Gastrocnemius medialis (tissue), 4 donors: ENCODE measurements at regions not wholly inside any gene's neighbourhood (a gene's known extent, or its start where the extent isn't known, plus 50 kb on each side); places are given as distances from the start of the nearest gene placed in this dataset.

Experiments used
- ATAC-seq, 2 donors: fragments of 150-250 bp; one replicate each; pipeline ENCODE4 v1.9.1; 2016
- DNase-seq, 2 donors: peaks; one replicate each; pipeline ENCODE4 v3.0.0-alpha.2; 2019
- H3K27ac ChIP-seq, 4 donors: fragments of 200-600 bp; sonication (generic); 1 replicate in 1 of 4; 2 replicates in 3 of 4; pipeline ENCODE4 v1.5.1; 2016 to 2018; ENCODE audit warnings: mild to moderate bottlenecking in 2 of 4, moderate library complexity in 1 of 4
- H3K27me3 ChIP-seq, 3 donors: fragments of 200-600 bp; sonication (generic) in 2 of 3; 1 replicate in 1 of 3; 2 replicates in 2 of 3; pipeline versions ENCODE4 v1.5.1 to v1.6.0; 2016 to 2019; ENCODE audit warnings: mild to moderate bottlenecking in 1 of 3, moderate library complexity in 1 of 3
- H3K36me3 ChIP-seq, 2 donors: fragments of 200-600 bp; sonication (generic) in 1 of 2; one replicate each; pipeline ENCODE4 v1.5.1; 2017 to 2018
- H3K4me1 ChIP-seq, 2 donors: fragments of 200-600 bp; sonication (generic) in 1 of 2; one replicate each; pipeline ENCODE4 v1.5.1; 2016 to 2017; ENCODE audit warnings: mild to moderate bottlenecking in 2 of 2
- H3K4me3 ChIP-seq, 4 donors: fragments of 200-600 bp; sonication (generic) in 3 of 4; 1 replicate in 1 of 4; 2 replicates in 3 of 4; pipeline ENCODE4 v1.5.1; 2016 to 2019; ENCODE audit warnings: mild to moderate bottlenecking in 2 of 4
- H3K9me3 ChIP-seq, 3 donors: fragments of 200-600 bp; sonication (generic) in 2 of 3; 1 replicate in 1 of 3; 2 replicates in 2 of 3; pipeline ENCODE4 v1.5.1; 2016 to 2019
- POLR2A ChIP-seq, 2 donors: fragments of 450-650 bp; IDR thresholded peaks; one replicate each; pipeline ENCODE4 v1.6.1; 2017; ENCODE audit warnings: antibody characterized with exemption in 2 of 2, mild to moderate bottlenecking in 2 of 2, moderate library complexity in 2 of 2
- in situ Hi-C, 4 donors: fragments of 200-750 bp; cut with MboI; loops; one replicate each; pipeline versions ENCODE4 v1.15.0 to v1.8.0; 2017; ENCODE audit warnings: low sequenced_read_pairs in 4 of 4
- intact Hi-C: fragments of 100-400 bp; cut with DNase I; formaldehyde crosslinking; loops from one replicate; pipeline ENCODE4 v1.15.1; 2023; ENCODE audit warnings: low total_unique reads
- TF ChIP-seq, protein P1 (sequence below), 5 experiments: fragments of 450-650 bp in 3 of 5; fragments of 200-600 bp in 2 of 5; sonication (generic) in 2 of 5; IDR thresholded peaks in 4 of 5; conservative IDR thresholded peaks in 1 of 5; 1 replicate in 4 of 5; 2 replicates in 1 of 5; pipeline ENCODE4 v1.5.1; 2016 to 2019; ENCODE audit warnings: antibody characterized with exemption in 5 of 5, mild to moderate bottlenecking in 3 of 5, moderate library complexity in 3 of 5

- intact Hi-C loops: no loop called here
- in situ Hi-C loops: no loop called here
- Histone ChIP-seq H3K4me3 (no peak overlapping the region), H3K4me1 (no peaks in the 10 kb centered on the region), H3K36me3 (no peaks in the 10 kb centered on the region), H3K27ac (no peak overlapping the region), H3K9me3 (no peaks in the 10 kb centered on the region), H3K27me3 (no peaks in the 10 kb centered on the region)
- DNase-seq: no peak
- TF ChIP-seq POLR2A (IDR thresholded peaks at IDR 0.05): no peak
- TF ChIP-seq, protein P1, sequence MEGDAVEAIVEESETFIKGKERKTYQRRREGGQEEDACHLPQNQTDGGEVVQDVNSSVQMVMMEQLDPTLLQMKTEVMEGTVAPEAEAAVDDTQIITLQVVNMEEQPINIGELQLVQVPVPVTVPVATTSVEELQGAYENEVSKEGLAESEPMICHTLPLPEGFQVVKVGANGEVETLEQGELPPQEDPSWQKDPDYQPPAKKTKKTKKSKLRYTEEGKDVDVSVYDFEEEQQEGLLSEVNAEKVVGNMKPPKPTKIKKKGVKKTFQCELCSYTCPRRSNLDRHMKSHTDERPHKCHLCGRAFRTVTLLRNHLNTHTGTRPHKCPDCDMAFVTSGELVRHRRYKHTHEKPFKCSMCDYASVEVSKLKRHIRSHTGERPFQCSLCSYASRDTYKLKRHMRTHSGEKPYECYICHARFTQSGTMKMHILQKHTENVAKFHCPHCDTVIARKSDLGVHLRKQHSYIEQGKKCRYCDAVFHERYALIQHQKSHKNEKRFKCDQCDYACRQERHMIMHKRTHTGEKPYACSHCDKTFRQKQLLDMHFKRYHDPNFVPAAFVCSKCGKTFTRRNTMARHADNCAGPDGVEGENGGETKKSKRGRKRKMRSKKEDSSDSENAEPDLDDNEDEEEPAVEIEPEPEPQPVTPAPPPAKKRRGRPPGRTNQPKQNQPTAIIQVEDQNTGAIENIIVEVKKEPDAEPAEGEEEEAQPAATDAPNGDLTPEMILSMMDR (IDR thresholded peaks at IDR 0.05 in 4 of 5, conservative IDR thresholded peaks at IDR 0.05 in 1 of 5): no peak
- no peak for ATAC-seq
Measured at GRCh38 chr3:145735631-145736030, 425.4 kb downstream of the PLOD2 start.

DNA sequence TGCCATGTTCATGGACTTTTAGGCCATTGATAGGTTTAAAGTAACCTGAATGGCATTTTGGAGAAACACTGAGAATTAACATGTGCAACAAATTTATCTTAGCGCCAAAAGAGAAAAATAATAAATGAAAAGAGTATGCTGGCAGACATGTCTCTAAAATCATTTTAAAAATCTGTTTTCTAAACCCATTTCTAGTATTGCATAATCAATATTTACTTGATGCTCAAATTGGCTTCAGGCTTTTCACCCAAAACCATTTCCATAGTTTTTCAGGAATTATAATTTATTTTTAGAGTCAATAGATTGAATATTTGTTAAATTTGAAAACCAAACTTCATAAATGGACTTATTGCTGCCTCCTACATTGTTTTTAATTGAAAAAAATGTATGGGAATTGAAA lies 423.0 kb downstream of the PLOD2 start:
- no peak for DNase-seq
- ATAC-seq: no peak
- no peaks in the 10 kb centered on the region for H3K4me1 ChIP-seq
- H3K27me3 ChIP-seq: no peaks in the 10 kb centered on the region
- H3K27ac ChIP-seq: no peak overlapping the region
- intact Hi-C loops (no loop called here), in situ Hi-C loops (no loop called here)
- H3K4me3 ChIP-seq: no peak overlapping the region
- no peaks in the 10 kb centered on the region for H3K9me3 ChIP-seq
- H3K36me3 ChIP-seq: no peaks in the 10 kb centered on the region
- TF ChIP-seq POLR2A (IDR thresholded peaks at IDR 0.05): no peak
- TF ChIP-seq, protein P1 (IDR thresholded peaks at IDR 0.05 in 4 of 5, conservative IDR thresholded peaks at IDR 0.05 in 1 of 5): no peak

DNA sequence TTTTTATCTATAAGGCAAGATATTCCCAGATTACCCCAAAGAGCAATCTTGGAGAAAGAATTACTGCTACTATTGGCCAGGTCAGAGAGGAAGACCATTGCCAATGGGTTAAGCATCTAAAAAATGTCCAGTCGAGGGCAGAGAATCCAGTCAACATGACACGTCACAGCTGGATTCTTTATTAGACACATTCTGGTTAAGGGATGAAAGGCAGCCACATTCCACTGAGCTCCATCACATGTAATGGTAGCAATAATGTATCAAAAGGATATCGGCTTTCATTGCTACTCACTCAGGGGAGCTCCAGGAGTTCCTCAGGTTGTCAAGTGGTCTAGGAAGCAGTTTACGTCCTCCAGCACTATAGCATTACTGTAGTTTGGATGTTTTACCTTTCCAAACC lies 421.1 kb downstream of the PLOD2 start:
- intact Hi-C loops (no loop called here), in situ Hi-C loops (no loop called here)
- H3K4me1 ChIP-seq: no peaks in the 10 kb centered on the region
- H3K27ac ChIP-seq: no peak overlapping the region
- no peak for ATAC-seq
- H3K27me3 ChIP-seq: no peaks in the 10 kb centered on the region
- no peaks in the 10 kb centered on the region for H3K36me3 ChIP-seq
- no peak for DNase-seq
- H3K9me3 ChIP-seq: no peaks in the 10 kb centered on the region
- H3K4me3 ChIP-seq: no peak overlapping the region
- TF ChIP-seq, protein P1 (IDR thresholded peaks at IDR 0.05 in 4 of 5, conservative IDR thresholded peaks at IDR 0.05 in 1 of 5): no peak
- TF ChIP-seq POLR2A (IDR thresholded peaks at IDR 0.05): no peak

DNA sequence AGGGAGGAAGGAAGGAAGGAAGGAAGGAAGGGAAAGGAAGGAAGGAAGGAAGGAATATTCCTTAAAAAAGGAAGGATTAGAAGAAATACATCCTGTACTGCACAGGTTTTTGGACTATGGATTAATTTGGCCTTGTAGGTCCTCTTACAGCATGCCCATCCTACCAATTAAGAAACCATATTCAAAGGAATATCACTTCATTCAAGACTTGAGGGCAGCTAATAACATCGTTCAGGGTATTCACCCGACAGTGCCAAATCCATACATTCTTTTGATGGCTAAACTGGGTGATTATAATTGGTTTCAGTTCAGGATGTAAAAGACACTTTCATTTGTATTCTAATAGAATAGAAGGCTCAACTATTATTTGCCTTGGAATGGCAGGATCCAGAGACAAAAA lies 410.3 kb downstream of the PLOD2 start:
- in situ Hi-C loops (no loop called here), intact Hi-C loops (no loop called here)
- TF ChIP-seq, protein P1 (IDR thresholded peaks at IDR 0.05 in 4 of 5, conservative IDR thresholded peaks at IDR 0.05 in 1 of 5): no peak
- TF ChIP-seq POLR2A (IDR thresholded peaks at IDR 0.05): no peak
- no peaks in the 10 kb centered on the region for H3K4me1 ChIP-seq
- H3K36me3 ChIP-seq: no peaks in the 10 kb centered on the region
- no peak overlapping the region for H3K4me3 ChIP-seq
- DNase-seq: no peak
- no peak for ATAC-seq
- no peaks in the 10 kb centered on the region for H3K27me3 ChIP-seq
- no peaks in the 10 kb centered on the region for H3K9me3 ChIP-seq
- no peak overlapping the region for H3K27ac ChIP-seq

DNA sequence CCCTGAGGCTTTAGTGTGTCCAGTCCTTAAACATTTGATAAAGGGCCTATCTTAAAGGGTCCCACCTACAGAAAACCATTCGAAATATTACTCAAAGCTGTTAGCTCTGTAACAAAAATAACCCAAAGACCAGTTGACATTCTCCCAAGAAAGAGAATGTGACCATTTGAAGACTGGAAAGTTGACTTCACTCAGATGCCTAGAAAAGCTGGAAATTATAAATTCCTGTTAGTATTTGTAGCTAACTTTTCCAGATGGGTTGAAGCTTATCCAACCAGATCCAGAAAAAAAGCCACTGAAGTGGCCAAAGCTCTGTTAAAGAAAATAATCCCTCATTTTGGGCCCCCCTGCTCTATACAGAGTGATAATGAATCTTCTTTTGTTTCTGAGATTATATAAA lies 408.4 kb downstream of the PLOD2 start:
- in situ Hi-C loops (no loop called here), intact Hi-C loops (no loop called here)
- Histone ChIP-seq H3K36me3 (no peaks in the 10 kb centered on the region), H3K27me3 (no peaks in the 10 kb centered on the region), H3K27ac (no peak overlapping the region), H3K9me3 (no peaks in the 10 kb centered on the region), H3K4me3 (no peak overlapping the region), H3K4me1 (no peaks in the 10 kb centered on the region)
- TF ChIP-seq, protein P1 (IDR thresholded peaks at IDR 0.05 in 4 of 5, conservative IDR thresholded peaks at IDR 0.05 in 1 of 5): no peak
- no peak for TF ChIP-seq POLR2A (IDR thresholded peaks at IDR 0.05)
- ATAC-seq: no peak
- no peak for DNase-seq
